ENCODE measurements at regions not wholly inside any gene's neighbourhood (a gene's known extent, or its start where the extent isn't known, plus 50 kb on each side); places are given as distances from the start of the nearest gene placed in this dataset.
"Not testable (repeated sequence)": the region's sequence is repeated elsewhere in the genome, so short reads cannot be mapped to it uniquely, and the experiment has no call there.

DNA sequence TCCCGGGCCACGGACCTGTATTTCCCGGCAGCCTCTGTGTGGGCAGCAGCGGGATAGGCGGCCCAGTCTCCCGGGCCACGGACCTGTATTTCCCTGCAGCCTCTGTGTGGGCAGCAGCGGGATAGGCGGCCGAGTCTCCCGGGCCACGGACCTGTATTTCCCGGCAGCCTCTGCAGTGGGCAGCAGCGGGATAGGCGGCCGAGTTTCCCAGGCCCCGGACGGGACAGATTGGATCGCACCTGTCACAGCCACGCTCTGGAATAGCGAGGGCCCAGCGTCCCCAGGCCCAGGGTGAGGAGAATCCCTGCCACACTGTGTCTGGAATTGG is 145.9 kb upstream of the PITRM1 start:
- TF ChIP-seq, protein P1, sequence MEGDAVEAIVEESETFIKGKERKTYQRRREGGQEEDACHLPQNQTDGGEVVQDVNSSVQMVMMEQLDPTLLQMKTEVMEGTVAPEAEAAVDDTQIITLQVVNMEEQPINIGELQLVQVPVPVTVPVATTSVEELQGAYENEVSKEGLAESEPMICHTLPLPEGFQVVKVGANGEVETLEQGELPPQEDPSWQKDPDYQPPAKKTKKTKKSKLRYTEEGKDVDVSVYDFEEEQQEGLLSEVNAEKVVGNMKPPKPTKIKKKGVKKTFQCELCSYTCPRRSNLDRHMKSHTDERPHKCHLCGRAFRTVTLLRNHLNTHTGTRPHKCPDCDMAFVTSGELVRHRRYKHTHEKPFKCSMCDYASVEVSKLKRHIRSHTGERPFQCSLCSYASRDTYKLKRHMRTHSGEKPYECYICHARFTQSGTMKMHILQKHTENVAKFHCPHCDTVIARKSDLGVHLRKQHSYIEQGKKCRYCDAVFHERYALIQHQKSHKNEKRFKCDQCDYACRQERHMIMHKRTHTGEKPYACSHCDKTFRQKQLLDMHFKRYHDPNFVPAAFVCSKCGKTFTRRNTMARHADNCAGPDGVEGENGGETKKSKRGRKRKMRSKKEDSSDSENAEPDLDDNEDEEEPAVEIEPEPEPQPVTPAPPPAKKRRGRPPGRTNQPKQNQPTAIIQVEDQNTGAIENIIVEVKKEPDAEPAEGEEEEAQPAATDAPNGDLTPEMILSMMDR (IDR thresholded peaks at IDR 0.05; ENCODE audit: low read depth, low read length, poor library complexity, severe bottlenecking): not testable (repeated sequence)
- not testable (repeated sequence) for TF ChIP-seq EZH2phosphoT487 (IDR thresholded peaks at IDR 0.05; ENCODE audit: borderline replicate concordance, low read length)
